ENCODE measurements at regions not wholly inside any gene's neighbourhood (a gene's known extent, or its start where the extent isn't known, plus 50 kb on each side); places are given as distances from the start of the nearest gene placed in this dataset.
"Not testable (repeated sequence)": the region's sequence is repeated elsewhere in the genome, so short reads cannot be mapped to it uniquely, and the experiment has no call there.

- TF ChIP-seq MYC (IDR thresholded peaks at IDR 0.05; ENCODE audit: low read depth, low read length) (no peak), MAX (IDR thresholded peaks at IDR 0.05; ENCODE audit: low read depth, low read length) (no peak), POLR2A (IDR thresholded peaks at IDR 0.05; ENCODE audit: extremely low read depth, insufficient read length) (no peak)
- DNase-seq (ENCODE audit: low read depth) = no peak
- H3K4me3 ChIP-seq (ENCODE audit: low read depth, low read length) = no peak overlapping the region
Measured at GRCh38 chr3:173217127-173217526, 76.1 kb upstream of the SPATA16 start.

- TF ChIP-seq POLR2A (IDR thresholded peaks at IDR 0.05; ENCODE audit: extremely low read depth, insufficient read length) (no peak), CTCF (IDR thresholded peaks at IDR 0.05; ENCODE audit: low read depth, low read length) (no peak), MYC (IDR thresholded peaks at IDR 0.05; ENCODE audit: low read depth, low read length) (no peak), MAX (IDR thresholded peaks at IDR 0.05; ENCODE audit: low read depth, low read length) (no peak)
- H3K4me3 ChIP-seq (ENCODE audit: low read depth, low read length) = no peak overlapping the region
- no peak for DNase-seq (ENCODE audit: low read depth)
Measured at GRCh38 chr3:173216063-173216462, 75.0 kb upstream of the SPATA16 start.

- no peak overlapping the region for H3K4me3 ChIP-seq (ENCODE audit: low read depth, low read length)
- TF ChIP-seq CTCF (IDR thresholded peaks at IDR 0.05; ENCODE audit: low read depth, low read length) (no peak), MYC (IDR thresholded peaks at IDR 0.05; ENCODE audit: low read depth, low read length) (no peak), POLR2A (IDR thresholded peaks at IDR 0.05; ENCODE audit: extremely low read depth, insufficient read length) (no peak), MAX (IDR thresholded peaks at IDR 0.05; ENCODE audit: low read depth, low read length) (no peak)
- no peak for DNase-seq (ENCODE audit: low read depth)
Measured at GRCh38 chr3:173214576-173214975, 73.5 kb upstream of the SPATA16 start.

- TF ChIP-seq MYC (IDR thresholded peaks at IDR 0.05; ENCODE audit: low read depth, low read length) = no peak
- no peak for TF ChIP-seq MAX (IDR thresholded peaks at IDR 0.05; ENCODE audit: low read depth, low read length)
- TF ChIP-seq POLR2A (IDR thresholded peaks at IDR 0.05; ENCODE audit: extremely low read depth, insufficient read length) = no peak
- no peak for TF ChIP-seq CTCF (IDR thresholded peaks at IDR 0.05; ENCODE audit: low read depth, low read length)
- no peak for DNase-seq (ENCODE audit: low read depth)
- no peak overlapping the region for H3K4me3 ChIP-seq (ENCODE audit: low read depth, low read length)
Measured at GRCh38 chr3:173199568-173199967, 58.5 kb upstream of the SPATA16 start.

GRCh38 chr3:173194868-173195267, 53.8 kb upstream of the SPATA16 start:
- DNase-seq (ENCODE audit: low read depth); H3K4me3 ChIP-seq (ENCODE audit: low read depth, low read length): not testable (repeated sequence)

- DNase-seq (ENCODE audit: low read depth) = no peak
- TF ChIP-seq MYC (IDR thresholded peaks at IDR 0.05; ENCODE audit: low read depth, low read length) (no peak), POLR2A (IDR thresholded peaks at IDR 0.05; ENCODE audit: extremely low read depth, insufficient read length) (no peak), MAX (IDR thresholded peaks at IDR 0.05; ENCODE audit: low read depth, low read length) (no peak), CTCF (IDR thresholded peaks at IDR 0.05; ENCODE audit: low read depth, low read length) (no peak)
Measured at GRCh38 chr3:173191611-173192010, 50.6 kb upstream of the SPATA16 start.

More at GRCh38 chr3:173191611-173192010, 50.6 kb upstream of the SPATA16 start:
- no peak overlapping the region for H3K4me3 ChIP-seq (ENCODE audit: low read depth, low read length)
